ENCODE measurements at regions not wholly inside any gene's neighbourhood (a gene's known extent, or its start where the extent isn't known, plus 50 kb on each side); places are given as distances from the start of the nearest gene placed in this dataset.

DNA sequence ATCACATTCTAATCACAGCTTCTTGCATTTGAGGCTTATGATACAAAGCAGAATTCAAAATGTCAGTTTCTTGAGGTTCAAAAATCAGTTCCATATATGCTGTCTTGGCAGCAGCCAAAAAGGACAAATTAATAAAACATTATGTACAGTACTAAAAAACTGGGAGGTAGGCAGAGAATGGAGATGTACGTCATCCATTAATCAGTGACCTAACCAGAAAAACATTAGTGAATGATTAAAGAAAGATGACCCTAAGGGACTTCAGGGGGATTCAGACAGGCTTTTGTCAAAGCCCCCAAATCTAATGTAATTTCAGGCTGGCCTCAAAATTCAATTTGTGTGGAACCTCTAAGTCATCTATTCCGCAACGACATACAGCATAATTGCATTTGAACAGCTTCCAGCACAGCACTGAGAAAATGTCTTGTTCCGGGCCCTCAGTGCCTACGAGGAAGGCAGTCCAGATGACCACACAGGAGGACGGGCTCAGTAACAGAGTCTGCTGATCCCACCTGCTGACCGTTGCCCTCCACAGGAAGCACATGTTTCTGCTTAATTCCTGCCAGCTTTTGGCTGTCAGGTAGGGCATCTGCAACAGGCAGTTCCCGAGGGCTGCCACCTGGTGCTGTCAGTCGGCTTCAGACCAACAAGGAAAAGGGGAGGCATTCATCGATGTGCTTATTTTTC is 83.8 kb upstream of the HHIP start:
- peak; percentile 5 to 19 for DNase-seq
- Histone ChIP-seq H3K27ac (ENCODE audit: low read length) (no peak overlapping the region), H3K4me1 (ENCODE audit: control insufficient read depth, insufficient read depth, low read length) (no peaks in the 10 kb centered on the region), H3K27me3 (ENCODE audit: control insufficient read depth, insufficient read depth, low read length) (no peaks in the 10 kb centered on the region), H3K9me3 (ENCODE audit: control insufficient read depth, low read depth, low read length) (no peaks in the 10 kb centered on the region), H3K4me3 (ENCODE audit: low read length) (no peak overlapping the region), H3K36me3 (ENCODE audit: control insufficient read depth, insufficient read depth, low read length) (no peaks in the 10 kb centered on the region)
- no CpG with 5 or more reads among the region's 10 CpGs for WGBS (ENCODE audit: insufficient coverage, low lambda C conversion rate)

- no peak overlapping the region for H3K27ac ChIP-seq (ENCODE audit: low read length)
- WGBS (ENCODE audit: insufficient coverage, low lambda C conversion rate), result 77% methylated on average over 3 of the region's 3 CpGs
- no peaks in the 10 kb centered on the region for H3K27me3 ChIP-seq (ENCODE audit: control insufficient read depth, insufficient read depth, low read length)
Observed at GRCh38 chr4:144564358-144564757, 81.6 kb upstream of the HHIP start.

DNA sequence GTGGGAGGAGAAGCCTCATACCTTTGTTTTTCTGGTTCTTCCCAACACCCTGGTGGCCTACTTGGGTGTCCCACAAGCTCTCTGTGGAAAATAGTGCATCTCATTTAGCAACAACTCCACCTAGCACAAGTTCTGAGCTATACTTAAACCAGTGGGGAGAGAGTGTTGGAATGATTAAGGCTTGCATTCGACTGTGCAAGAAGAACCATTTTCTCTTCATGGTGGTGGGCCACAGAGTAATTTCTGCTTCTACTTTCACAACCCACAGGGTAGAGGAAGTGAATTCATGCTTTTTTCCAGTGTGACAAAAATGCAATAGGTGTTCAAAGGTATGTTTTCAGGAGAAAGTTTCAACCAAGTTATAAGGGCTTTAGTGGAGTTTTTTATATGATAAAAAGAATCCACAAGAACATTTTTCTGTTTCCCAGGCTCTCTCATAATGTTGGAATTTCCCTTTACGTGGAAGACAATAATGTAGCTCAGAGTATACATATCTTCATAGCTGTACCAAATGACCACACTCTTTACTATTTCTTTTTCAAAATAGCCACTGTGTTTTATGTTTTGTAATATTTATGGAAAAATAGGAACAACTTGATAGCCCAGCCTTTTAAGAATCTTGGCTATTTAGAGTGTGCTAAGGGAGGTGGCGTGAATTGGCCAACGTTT is 80.3 kb upstream of the HHIP start:
- H3K27me3 ChIP-seq (ENCODE audit: control insufficient read depth, insufficient read depth, low read length), result no peaks in the 10 kb centered on the region
- no peak overlapping the region for H3K27ac ChIP-seq (ENCODE audit: low read length)
- H3K36me3 ChIP-seq (ENCODE audit: control insufficient read depth, insufficient read depth, low read length), result no peaks in the 10 kb centered on the region
- WGBS (ENCODE audit: insufficient coverage, low lambda C conversion rate), result no CpG with 5 or more reads among the region's 4 CpGs
- no peaks in the 10 kb centered on the region for H3K9me3 ChIP-seq (ENCODE audit: control insufficient read depth, low read depth, low read length)
- DNase-seq, result no peak
- H3K4me1 ChIP-seq (ENCODE audit: control insufficient read depth, insufficient read depth, low read length), result no peaks in the 10 kb centered on the region
- H3K4me3 ChIP-seq (ENCODE audit: low read length), result no peak overlapping the region

More at GRCh38 chr4:144564358-144564757, 81.6 kb upstream of the HHIP start:
- Histone ChIP-seq H3K9me3 (ENCODE audit: control insufficient read depth, low read depth, low read length) (no peaks in the 10 kb centered on the region), H3K4me1 (ENCODE audit: control insufficient read depth, insufficient read depth, low read length) (no peaks in the 10 kb centered on the region), H3K36me3 (ENCODE audit: control insufficient read depth, insufficient read depth, low read length) (no peaks in the 10 kb centered on the region), H3K4me3 (ENCODE audit: low read length) (no peak overlapping the region)
- DNase-seq, result no peak

DNA sequence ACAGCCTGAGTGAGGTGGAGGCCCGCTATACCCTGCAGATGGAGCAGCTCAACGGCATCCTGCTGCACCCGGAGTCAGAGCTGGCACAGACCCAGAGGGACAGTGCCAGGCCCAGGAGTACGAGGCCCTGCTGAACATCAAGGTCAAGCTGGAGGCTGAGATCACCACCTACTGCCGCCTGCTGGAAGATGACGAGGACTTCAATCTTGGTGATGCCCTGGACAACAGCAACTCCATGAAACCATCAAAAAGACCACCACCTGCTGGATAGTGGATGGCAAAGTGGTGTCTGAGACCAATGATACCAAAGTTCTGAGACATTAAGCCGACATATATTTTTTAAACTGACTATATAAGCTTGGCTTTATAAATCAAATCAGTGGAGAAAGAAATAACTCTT is 73.3 kb upstream of the HHIP start:
- no CpG with 5 or more reads among the region's 7 CpGs for WGBS (ENCODE audit: insufficient coverage, low lambda C conversion rate)
- no peak overlapping the region for H3K27ac ChIP-seq (ENCODE audit: low read length)
- no peak for DNase-seq
- H3K27me3 ChIP-seq (ENCODE audit: control insufficient read depth, insufficient read depth, low read length), result no peaks in the 10 kb centered on the region
- H3K9me3 ChIP-seq (ENCODE audit: control insufficient read depth, low read depth, low read length), result no peaks in the 10 kb centered on the region
- H3K36me3 ChIP-seq (ENCODE audit: control insufficient read depth, insufficient read depth, low read length), result no peaks in the 10 kb centered on the region
- no peaks in the 10 kb centered on the region for H3K4me1 ChIP-seq (ENCODE audit: control insufficient read depth, insufficient read depth, low read length)
- H3K4me3 ChIP-seq (ENCODE audit: low read length), result no peak overlapping the region

- no peak for DNase-seq
- no CpG with 5 or more reads among the region's 1 CpG for WGBS (ENCODE audit: insufficient coverage, low lambda C conversion rate)
- Histone ChIP-seq H3K36me3 (ENCODE audit: control insufficient read depth, insufficient read depth, low read length) (no peaks in the 10 kb centered on the region), H3K4me1 (ENCODE audit: control insufficient read depth, insufficient read depth, low read length) (no peaks in the 10 kb centered on the region), H3K4me3 (ENCODE audit: low read length) (no peak overlapping the region), H3K27ac (ENCODE audit: low read length) (no peak overlapping the region), H3K9me3 (ENCODE audit: control insufficient read depth, low read depth, low read length) (no peaks in the 10 kb centered on the region), H3K27me3 (ENCODE audit: control insufficient read depth, insufficient read depth, low read length) (no peaks in the 10 kb centered on the region)
Observed at GRCh38 chr4:144574000-144574399, 72.0 kb upstream of the HHIP start.

GRCh38 chr4:144574509-144574908 is 71.4 kb upstream of the HHIP start:
- no peak for DNase-seq
- no peaks in the 10 kb centered on the region for H3K4me1 ChIP-seq (ENCODE audit: control insufficient read depth, insufficient read depth, low read length)
- no peaks in the 10 kb centered on the region for H3K9me3 ChIP-seq (ENCODE audit: control insufficient read depth, low read depth, low read length)
- no peak overlapping the region for H3K4me3 ChIP-seq (ENCODE audit: low read length)
- H3K27me3 ChIP-seq (ENCODE audit: control insufficient read depth, insufficient read depth, low read length), result no peaks in the 10 kb centered on the region
- H3K27ac ChIP-seq (ENCODE audit: low read length), result no peak overlapping the region
- WGBS (ENCODE audit: insufficient coverage, low lambda C conversion rate), result no CpG with 5 or more reads among the region's 3 CpGs
- no peaks in the 10 kb centered on the region for H3K36me3 ChIP-seq (ENCODE audit: control insufficient read depth, insufficient read depth, low read length)

DNA sequence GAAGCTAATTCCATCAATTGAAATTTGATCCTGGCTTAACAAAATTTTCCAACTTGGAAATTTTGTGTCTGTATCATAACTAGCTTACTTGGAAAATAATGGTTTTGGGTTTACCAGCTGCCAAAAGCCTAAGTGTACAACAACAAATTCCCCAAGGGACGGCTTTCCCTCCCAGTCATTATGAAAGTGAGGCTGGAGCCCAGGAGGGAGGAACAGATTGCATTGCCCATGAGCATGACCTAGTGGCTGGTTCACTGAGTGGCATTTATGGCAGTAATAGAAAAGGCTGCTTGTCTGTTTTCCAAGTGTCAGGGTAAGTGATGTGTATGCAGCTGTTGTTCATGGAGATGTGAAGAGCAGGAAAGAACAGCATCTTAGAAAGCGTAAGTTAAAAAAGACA is 70.8 kb upstream of the HHIP start:
- no peak for DNase-seq
- no peaks in the 10 kb centered on the region for H3K36me3 ChIP-seq (ENCODE audit: control insufficient read depth, insufficient read depth, low read length)
- H3K27me3 ChIP-seq (ENCODE audit: control insufficient read depth, insufficient read depth, low read length), result no peaks in the 10 kb centered on the region
- H3K4me1 ChIP-seq (ENCODE audit: control insufficient read depth, insufficient read depth, low read length), result no peaks in the 10 kb centered on the region
- WGBS (ENCODE audit: insufficient coverage, low lambda C conversion rate), result 80% methylated on average over 1 of the region's 2 CpGs
- H3K9me3 ChIP-seq (ENCODE audit: control insufficient read depth, low read depth, low read length), result no peaks in the 10 kb centered on the region
- no peak overlapping the region for H3K4me3 ChIP-seq (ENCODE audit: low read length)
- no peak overlapping the region for H3K27ac ChIP-seq (ENCODE audit: low read length)

- no peaks in the 10 kb centered on the region for H3K4me1 ChIP-seq (ENCODE audit: control insufficient read depth, insufficient read depth, low read length)
- H3K27ac ChIP-seq (ENCODE audit: low read length), result no peak overlapping the region
- no peaks in the 10 kb centered on the region for H3K36me3 ChIP-seq (ENCODE audit: control insufficient read depth, insufficient read depth, low read length)
- no peaks in the 10 kb centered on the region for H3K9me3 ChIP-seq (ENCODE audit: control insufficient read depth, low read depth, low read length)
- DNase-seq, result no peak
- H3K4me3 ChIP-seq (ENCODE audit: low read length), result no peak overlapping the region
- WGBS (ENCODE audit: insufficient coverage, low lambda C conversion rate), result no CpG with 5 or more reads among the region's 4 CpGs
- no peaks in the 10 kb centered on the region for H3K27me3 ChIP-seq (ENCODE audit: control insufficient read depth, insufficient read depth, low read length)
Observed at GRCh38 chr4:144578681-144579080, 67.3 kb upstream of the HHIP start.

DNA sequence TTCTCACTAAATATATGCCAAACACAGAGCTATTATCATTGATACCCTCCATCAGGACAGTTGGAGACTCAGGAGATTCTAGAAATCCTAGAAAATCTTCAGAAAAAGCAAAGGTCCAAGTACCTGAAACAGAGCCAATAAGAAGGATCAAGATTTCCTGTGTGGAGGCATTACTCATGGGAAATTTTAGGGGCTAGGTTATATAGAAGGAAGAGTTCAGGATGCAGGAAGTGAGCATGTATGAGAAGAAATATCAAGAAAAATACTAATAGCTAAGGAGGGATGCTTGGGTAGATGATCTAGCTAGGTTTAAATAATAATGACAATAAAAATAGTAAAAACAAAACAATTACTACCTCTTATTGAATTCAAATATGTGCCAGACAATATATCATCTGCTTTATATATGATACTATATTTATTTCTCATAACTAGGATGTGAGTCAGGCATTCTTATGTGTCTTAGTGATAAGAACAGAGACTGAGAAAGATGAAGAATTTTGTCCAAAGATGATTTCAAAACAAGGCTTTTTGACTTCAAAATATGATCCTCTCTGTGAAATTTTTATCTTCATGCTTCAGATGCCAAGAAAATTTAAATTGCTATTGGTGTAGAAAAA is 66.4 kb upstream of the HHIP start:
- H3K27me3 ChIP-seq (ENCODE audit: control insufficient read depth, insufficient read depth, low read length), result no peaks in the 10 kb centered on the region
- no peaks in the 10 kb centered on the region for H3K4me1 ChIP-seq (ENCODE audit: control insufficient read depth, insufficient read depth, low read length)
- no peak for DNase-seq
- no peaks in the 10 kb centered on the region for H3K36me3 ChIP-seq (ENCODE audit: control insufficient read depth, insufficient read depth, low read length)
- H3K9me3 ChIP-seq (ENCODE audit: control insufficient read depth, low read depth, low read length), result no peaks in the 10 kb centered on the region
- H3K27ac ChIP-seq (ENCODE audit: low read length), result no peak overlapping the region
- H3K4me3 ChIP-seq (ENCODE audit: low read length), result no peak overlapping the region

DNA sequence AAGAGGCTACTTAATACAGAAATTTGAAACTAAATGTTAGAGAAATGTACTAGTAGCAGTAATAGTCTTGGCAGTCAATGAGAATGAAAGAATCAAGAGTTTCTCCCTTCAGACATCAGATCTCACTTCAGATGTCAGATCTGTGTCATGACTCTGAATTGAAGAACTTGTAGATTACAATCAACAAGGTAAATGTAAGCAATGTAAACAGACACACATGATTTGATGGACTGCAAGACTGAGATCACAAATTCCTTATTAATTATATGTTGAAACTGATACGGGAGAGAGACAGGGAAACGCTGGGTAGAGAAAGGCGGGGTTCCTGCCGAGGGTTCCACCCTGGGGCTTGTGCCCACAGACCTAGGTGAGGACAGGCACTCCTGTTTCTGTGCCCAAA is 65.5 kb upstream of the HHIP start:
- no CpG with 5 or more reads among the region's 4 CpGs for WGBS (ENCODE audit: insufficient coverage, low lambda C conversion rate)
- H3K27me3 ChIP-seq (ENCODE audit: control insufficient read depth, insufficient read depth, low read length), result no peaks in the 10 kb centered on the region
- DNase-seq, result no peak
- no peak overlapping the region for H3K4me3 ChIP-seq (ENCODE audit: low read length)
- H3K36me3 ChIP-seq (ENCODE audit: control insufficient read depth, insufficient read depth, low read length), result no peaks in the 10 kb centered on the region
- H3K27ac ChIP-seq (ENCODE audit: low read length), result no peak overlapping the region
- no peaks in the 10 kb centered on the region for H3K9me3 ChIP-seq (ENCODE audit: control insufficient read depth, low read depth, low read length)
- no peaks in the 10 kb centered on the region for H3K4me1 ChIP-seq (ENCODE audit: control insufficient read depth, insufficient read depth, low read length)

Data from large intestine (tissue), 3 donors.